ENCODE measurements at regions not wholly inside any gene's neighbourhood (a gene's known extent, or its start where the extent isn't known, plus 50 kb on each side); places are given as distances from the start of the nearest gene placed in this dataset.

DNA sequence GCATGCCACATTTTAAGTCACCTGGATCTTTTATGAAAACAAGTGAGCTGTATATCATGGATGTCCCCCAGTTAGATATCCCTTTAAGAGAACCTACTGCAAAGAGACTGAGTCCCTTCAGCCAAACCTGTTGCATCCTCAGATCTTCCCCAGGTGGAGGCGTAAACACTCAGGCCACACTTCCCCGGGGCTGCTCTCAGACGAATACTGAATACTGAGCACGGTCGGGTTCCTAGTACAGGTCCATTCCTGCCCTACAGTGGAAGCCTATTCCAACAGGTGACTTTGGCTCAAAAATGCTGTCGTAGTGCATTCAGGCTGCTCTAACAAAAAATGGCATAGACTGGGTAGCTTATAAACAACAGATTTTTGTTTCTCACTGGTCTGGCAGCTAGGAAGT, 320.2 kb upstream of the CLNK start:
- Histone ChIP-seq H3K4me1 (ENCODE audit: insufficient read depth, low read length, severe bottlenecking) (no peaks in the 10 kb centered on the region), H2AFZ (ENCODE audit: low read length) (no peak overlapping the region), H3K4me3 (ENCODE audit: low read depth, low read length, poor library complexity, severe bottlenecking) (no peak overlapping the region), H3K9me3 (ENCODE audit: low read length) (no peaks in the 10 kb centered on the region), H3K9me2 (ENCODE audit: low read depth, low read length) (no peaks in the 10 kb centered on the region), H3F3A (ENCODE audit: insufficient read depth, low read length) (no peaks in the 10 kb centered on the region), H3K27me3 (ENCODE audit: insufficient read depth, low read length) (no peaks in the 10 kb centered on the region), H3K79me2 (ENCODE audit: insufficient read depth, low read length) (no peaks in the 10 kb centered on the region), H3K9ac (ENCODE audit: low read length) (no peak overlapping the region), H3K4me2 (ENCODE audit: low read length) (no peak overlapping the region), H3K36me3 (ENCODE audit: insufficient read depth, low read length) (no peaks in the 10 kb centered on the region), H4K20me1 (ENCODE audit: insufficient read depth, low read length) (no peaks in the 10 kb centered on the region), H3K27ac (ENCODE audit: low read depth, low read length, poor library complexity, severe bottlenecking) (no peak overlapping the region)
- no peak for TF ChIP-seq EZH2 (IDR thresholded peaks at IDR 0.05; ENCODE audit: borderline replicate concordance, low read length)
- TF ChIP-seq, protein P1, sequence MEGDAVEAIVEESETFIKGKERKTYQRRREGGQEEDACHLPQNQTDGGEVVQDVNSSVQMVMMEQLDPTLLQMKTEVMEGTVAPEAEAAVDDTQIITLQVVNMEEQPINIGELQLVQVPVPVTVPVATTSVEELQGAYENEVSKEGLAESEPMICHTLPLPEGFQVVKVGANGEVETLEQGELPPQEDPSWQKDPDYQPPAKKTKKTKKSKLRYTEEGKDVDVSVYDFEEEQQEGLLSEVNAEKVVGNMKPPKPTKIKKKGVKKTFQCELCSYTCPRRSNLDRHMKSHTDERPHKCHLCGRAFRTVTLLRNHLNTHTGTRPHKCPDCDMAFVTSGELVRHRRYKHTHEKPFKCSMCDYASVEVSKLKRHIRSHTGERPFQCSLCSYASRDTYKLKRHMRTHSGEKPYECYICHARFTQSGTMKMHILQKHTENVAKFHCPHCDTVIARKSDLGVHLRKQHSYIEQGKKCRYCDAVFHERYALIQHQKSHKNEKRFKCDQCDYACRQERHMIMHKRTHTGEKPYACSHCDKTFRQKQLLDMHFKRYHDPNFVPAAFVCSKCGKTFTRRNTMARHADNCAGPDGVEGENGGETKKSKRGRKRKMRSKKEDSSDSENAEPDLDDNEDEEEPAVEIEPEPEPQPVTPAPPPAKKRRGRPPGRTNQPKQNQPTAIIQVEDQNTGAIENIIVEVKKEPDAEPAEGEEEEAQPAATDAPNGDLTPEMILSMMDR (IDR thresholded peaks at IDR 0.05; ENCODE audit: low read length), result no peak

DNA sequence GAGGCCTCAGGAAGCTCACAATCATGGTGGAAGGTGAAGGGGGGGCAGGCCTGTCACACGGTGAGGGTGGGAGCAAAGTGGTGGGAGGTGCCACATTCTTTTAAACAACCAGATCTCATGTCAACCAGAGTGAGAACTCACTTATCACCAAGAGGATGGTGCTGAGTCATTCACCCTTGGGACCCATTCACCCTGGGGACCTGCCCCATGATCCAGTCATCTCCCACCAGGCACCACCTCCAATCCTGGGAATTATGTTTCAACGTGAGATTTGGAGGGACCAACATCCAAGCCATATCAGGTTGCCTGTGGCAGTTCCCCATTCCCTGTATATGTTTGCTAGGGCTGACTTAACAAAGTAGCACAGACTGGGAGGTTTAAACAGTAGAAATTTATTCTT, 318.4 kb upstream of the CLNK start:
- Histone ChIP-seq H2AFZ (ENCODE audit: low read length) (no peak overlapping the region), H3K4me1 (ENCODE audit: insufficient read depth, low read length, severe bottlenecking) (no peaks in the 10 kb centered on the region), H3K36me3 (ENCODE audit: insufficient read depth, low read length) (no peaks in the 10 kb centered on the region), H4K20me1 (ENCODE audit: insufficient read depth, low read length) (no peaks in the 10 kb centered on the region), H3K9me3 (ENCODE audit: low read length) (no peaks in the 10 kb centered on the region), H3K9me2 (ENCODE audit: low read depth, low read length) (no peaks in the 10 kb centered on the region), H3F3A (ENCODE audit: insufficient read depth, low read length) (no peaks in the 10 kb centered on the region), H3K9ac (ENCODE audit: low read length) (no peak overlapping the region), H3K4me3 (ENCODE audit: low read depth, low read length, poor library complexity, severe bottlenecking) (no peak overlapping the region), H3K79me2 (ENCODE audit: insufficient read depth, low read length) (no peaks in the 10 kb centered on the region), H3K27me3 (ENCODE audit: insufficient read depth, low read length) (no peaks in the 10 kb centered on the region), H3K27ac (ENCODE audit: low read depth, low read length, poor library complexity, severe bottlenecking) (no peak overlapping the region), H3K4me2 (ENCODE audit: low read length) (no peak overlapping the region)
- TF ChIP-seq, protein P1 (IDR thresholded peaks at IDR 0.05; ENCODE audit: low read length), result no peak
- TF ChIP-seq EZH2 (IDR thresholded peaks at IDR 0.05; ENCODE audit: borderline replicate concordance, low read length), result no peak

DNA sequence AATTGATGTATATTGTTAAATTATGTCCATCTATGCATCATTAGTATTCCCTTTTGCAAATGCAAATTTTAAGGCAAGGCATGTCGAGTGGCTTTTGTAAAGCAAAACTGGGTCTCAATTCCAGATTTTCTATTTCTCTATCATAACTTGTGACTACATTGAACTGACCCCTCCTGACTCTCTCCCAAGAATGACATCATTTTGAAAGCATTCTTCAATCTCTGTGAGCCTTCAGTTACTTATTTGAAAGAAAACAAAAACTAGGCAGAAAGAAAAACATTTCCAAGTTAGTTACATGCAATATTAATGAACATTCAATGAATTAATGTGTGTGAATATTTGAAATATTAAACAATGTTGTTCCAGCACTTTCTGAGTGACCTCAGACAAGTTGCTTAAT, 314.3 kb upstream of the CLNK start:
- H3K36me3 ChIP-seq (ENCODE audit: insufficient read depth, low read length), result no peaks in the 10 kb centered on the region
- no peak overlapping the region for H3K9ac ChIP-seq (ENCODE audit: low read length)
- no peak overlapping the region for H3K27ac ChIP-seq (ENCODE audit: low read depth, low read length, poor library complexity, severe bottlenecking)
- no peaks in the 10 kb centered on the region for H3F3A ChIP-seq (ENCODE audit: insufficient read depth, low read length)
- no peaks in the 10 kb centered on the region for H3K4me1 ChIP-seq (ENCODE audit: insufficient read depth, low read length, severe bottlenecking)
- H3K9me3 ChIP-seq (ENCODE audit: low read length), result no peaks in the 10 kb centered on the region
- H3K4me3 ChIP-seq (ENCODE audit: low read depth, low read length, poor library complexity, severe bottlenecking), result no peak overlapping the region
- H3K27me3 ChIP-seq (ENCODE audit: insufficient read depth, low read length), result no peaks in the 10 kb centered on the region
- no peak overlapping the region for H3K4me2 ChIP-seq (ENCODE audit: low read length)
- no peaks in the 10 kb centered on the region for H4K20me1 ChIP-seq (ENCODE audit: insufficient read depth, low read length)
- TF ChIP-seq, protein P1 (IDR thresholded peaks at IDR 0.05; ENCODE audit: low read length), result no peak
- TF ChIP-seq EZH2 (IDR thresholded peaks at IDR 0.05; ENCODE audit: borderline replicate concordance, low read length), result no peak
- no peaks in the 10 kb centered on the region for H3K79me2 ChIP-seq (ENCODE audit: insufficient read depth, low read length)
- no peak overlapping the region for H2AFZ ChIP-seq (ENCODE audit: low read length)
- H3K9me2 ChIP-seq (ENCODE audit: low read depth, low read length), result no peaks in the 10 kb centered on the region

Measured in OCI-LY1 (cell line).